GM12864 (cell line): ENCODE measurements at regions not wholly inside any gene's neighbourhood (a gene's known extent, or its start where the extent isn't known, plus 50 kb on each side); places are given as distances from the start of the nearest gene placed in this dataset.

ENCODE experiments used
- DNase-seq: peaks from one replicate; pipeline ENCODE4 v3.0.0-alpha.2; 2011; ENCODE audit warnings: low read depth
- H3K4me3 ChIP-seq: 2 replicates; pipeline ENCODE4 v1.5.1; 2011; ENCODE audit warnings: mild to moderate bottlenecking, low read depth, low read length, control low read depth
- CTCF ChIP-seq: IDR thresholded peaks from 2 replicates; pipeline ENCODE4 v1.5.1; 2011; ENCODE audit warnings: low read depth, mild to moderate bottlenecking, moderate library complexity, low read length, control low read depth, inconsistent platforms; ENCODE audit errors: missing control alignments

GRCh38 chr18:24992491-24992890 lies 359.5 kb downstream of the ZNF521 start:
- DNase-seq: no peak
- TF ChIP-seq CTCF: no peak

DNA sequence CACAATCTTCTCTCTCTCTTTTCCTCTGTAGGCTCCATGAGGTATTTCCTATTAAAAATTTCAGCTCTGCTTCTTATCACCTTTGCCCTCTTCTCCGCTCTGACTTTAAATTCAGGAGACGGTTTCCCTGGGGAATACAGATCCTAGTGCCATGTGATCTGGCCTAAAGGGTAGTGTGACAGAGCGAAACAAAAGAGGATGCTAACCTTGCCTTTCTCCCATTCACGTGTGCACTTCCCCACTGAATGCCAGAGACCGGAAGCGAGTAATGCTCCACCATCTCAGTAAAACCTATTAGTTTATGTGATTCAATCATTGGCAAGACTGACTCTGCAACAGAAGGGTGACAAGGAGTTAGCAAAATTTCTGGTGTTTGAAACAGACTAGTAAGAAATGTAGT lies 358.3 kb downstream of the ZNF521 start:
- H3K4me3 ChIP-seq: no peak overlapping the region
- DNase-seq: no peak
- TF ChIP-seq CTCF: no peak

More at GRCh38 chr18:24992491-24992890, 359.5 kb downstream of the ZNF521 start:
- H3K4me3 ChIP-seq: no peak overlapping the region

DNA sequence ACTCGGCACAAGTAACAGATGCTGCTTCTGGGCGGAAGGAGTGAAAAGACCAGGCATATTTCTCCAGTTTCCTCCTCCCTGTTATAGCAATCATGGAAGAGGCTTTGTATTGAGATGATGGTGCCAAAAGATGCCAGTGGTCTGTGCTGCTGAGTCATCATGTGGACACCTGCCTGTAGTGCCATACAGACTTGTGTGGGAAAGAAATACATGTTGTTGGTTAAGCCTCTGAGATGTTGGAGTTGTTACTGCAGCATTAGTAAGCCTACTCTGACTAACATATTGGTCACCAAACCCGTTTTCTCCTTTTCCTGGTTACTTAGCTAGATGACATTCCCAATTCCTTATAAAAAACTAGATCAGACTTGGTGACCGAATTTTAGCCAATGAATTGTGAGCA lies 356.9 kb downstream of the ZNF521 start:
- no peak for TF ChIP-seq CTCF
- no peak for DNase-seq
- no peak overlapping the region for H3K4me3 ChIP-seq

DNA sequence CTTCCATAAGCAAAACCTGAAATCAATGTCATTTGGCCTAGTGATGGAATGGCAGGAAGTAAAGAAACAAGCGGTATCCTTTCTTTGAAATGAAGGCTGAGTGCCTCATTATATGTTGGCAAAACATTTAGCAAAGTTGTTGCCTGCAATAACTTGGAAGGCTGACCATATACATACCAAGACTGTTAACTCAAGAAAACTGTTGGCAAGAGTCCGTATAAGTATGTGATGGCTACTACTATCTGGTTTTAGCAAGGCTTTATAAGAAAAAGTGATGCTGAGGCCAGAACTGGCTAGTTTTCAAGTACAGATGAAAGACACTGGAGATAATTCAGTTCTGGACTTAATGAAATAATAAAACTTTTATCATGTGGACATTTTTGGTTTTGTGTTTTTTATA lies 356.2 kb downstream of the ZNF521 start:
- no peak for TF ChIP-seq CTCF
- DNase-seq: no peak
- H3K4me3 ChIP-seq: no peak overlapping the region

- no peak for DNase-seq
- no peak for TF ChIP-seq CTCF
- no peak overlapping the region for H3K4me3 ChIP-seq
Observed at GRCh38 chr18:24999650-25000267, 352.2 kb downstream of the ZNF521 start.

DNA sequence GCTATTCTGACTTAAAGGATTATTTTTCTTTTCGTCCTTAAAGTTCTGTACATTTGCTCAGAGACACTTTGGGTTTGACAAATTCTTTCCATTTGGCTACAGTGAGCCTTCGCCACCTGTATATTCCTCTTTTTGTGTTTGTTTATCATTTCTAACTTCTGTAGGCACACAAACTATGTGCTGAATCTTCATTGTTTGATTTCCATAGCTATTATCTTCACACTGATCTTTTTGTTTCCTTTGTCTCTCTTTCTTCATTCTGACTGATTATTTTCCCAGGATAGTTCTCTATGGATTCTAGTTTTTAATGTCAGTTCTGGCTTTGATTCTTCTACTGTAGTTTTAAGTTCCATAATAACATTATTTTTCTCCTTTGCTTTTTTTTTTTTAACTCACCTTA lies 350.2 kb downstream of the ZNF521 start:
- TF ChIP-seq CTCF: no peak
- no peak for DNase-seq

More for the DNA sequence above, 350.2 kb downstream of the ZNF521 start:
- no peak overlapping the region for H3K4me3 ChIP-seq
